Activated naive CD8-positive, alpha-beta T cell treated with anti-CD3 and anti-CD28 coated beads, Interleukin-2, amount 10 ng/mL, durations not matched to agents 7 days and 5 days (primary cell): ENCODE measurements at regions not wholly inside any gene's neighbourhood (a gene's known extent, or its start where the extent isn't known, plus 50 kb on each side); places are given as distances from the start of the nearest gene placed in this dataset.

ENCODE experiments used
- ATAC-seq: fragments of 150-1000 bp; cut with Tn5 transposase; one replicate; pipeline ENCODE4 v1.10.0; 2021; ENCODE audit warnings: low read depth, moderate library complexity
- POLR2A ChIA-PET: fragments of 350-600 bp; sonication (Branson Sonifier 250); formaldehyde crosslinking; loops from one replicate; lab custom pipeline; 2021; ENCODE audit warnings: antibody characterized with exemption; lab: Charles Lee
- DNase-seq: peaks from one replicate; pipeline ENCODE4 v3.0.0; 2021
- H3K27ac Mint-ChIP-seq: one replicate; pipeline ENCODE4 v1.8.0; 2022; ENCODE audit warnings: mild to moderate bottlenecking, mixed read lengths
- H3K27me3 Mint-ChIP-seq: one replicate; pipeline ENCODE4 v1.8.0; 2022; ENCODE audit warnings: mild to moderate bottlenecking, moderate library complexity, mixed read lengths
- H3K36me3 Mint-ChIP-seq: one replicate; pipeline ENCODE4 v1.8.0; 2021; ENCODE audit warnings: mild to moderate bottlenecking, mixed read lengths
- H3K4me1 Mint-ChIP-seq: one replicate; pipeline ENCODE4 v1.8.0; 2021; ENCODE audit warnings: mixed read lengths
- H3K4me3 Mint-ChIP-seq: one replicate; pipeline ENCODE4 v1.8.0; 2022; ENCODE audit warnings: mild to moderate bottlenecking, moderate library complexity, mixed read lengths
- H3K9me3 Mint-ChIP-seq: one replicate; pipeline ENCODE4 v1.8.0; 2021; ENCODE audit warnings: mixed read lengths

DNA sequence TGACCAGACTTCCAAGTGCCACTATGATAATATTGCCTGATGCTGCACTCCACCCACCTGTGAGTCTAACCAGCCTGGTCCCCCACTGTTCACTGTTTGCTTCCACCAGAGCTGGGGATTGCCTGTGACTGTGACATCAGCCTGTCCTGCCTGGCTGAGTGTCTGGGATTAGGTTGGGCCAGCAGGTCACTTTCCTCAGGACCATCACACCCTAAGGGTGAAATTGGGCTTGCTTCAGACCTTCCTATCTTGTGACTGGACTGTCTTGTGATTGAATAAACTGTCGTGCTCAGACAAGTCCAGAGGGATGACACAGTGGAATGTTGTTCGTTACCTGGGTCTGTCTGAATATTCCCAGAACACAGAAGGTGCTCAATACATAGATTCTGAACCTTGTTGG, 87.4 kb upstream of the HK2 start:
- peaks cover 8% of the 10 kb centered on the region for H3K27me3 Mint-ChIP-seq
- H3K4me1 Mint-ChIP-seq, result no peaks in the 10 kb centered on the region
- H3K27ac Mint-ChIP-seq, result peak overlapping the region; percentile 13
- H3K9me3 Mint-ChIP-seq, result no peaks in the 10 kb centered on the region
- H3K4me3 Mint-ChIP-seq, result no peak overlapping the region
- ATAC-seq (no peak), DNase-seq (no peak)
- POLR2A ChIA-PET, result no interaction called here
- H3K36me3 Mint-ChIP-seq, result no peaks in the 10 kb centered on the region

- POLR2A ChIA-PET, result no interaction called here
- no peaks in the 10 kb centered on the region for H3K4me1 Mint-ChIP-seq
- no peak overlapping the region for H3K4me3 Mint-ChIP-seq
- no peak overlapping the region for H3K27ac Mint-ChIP-seq
- DNase-seq, result no peak
- H3K9me3 Mint-ChIP-seq, result no peaks in the 10 kb centered on the region
- peaks cover 6% of the 10 kb centered on the region for H3K27me3 Mint-ChIP-seq
- no peak for ATAC-seq
- no peaks in the 10 kb centered on the region for H3K36me3 Mint-ChIP-seq
Observed at GRCh38 chr2:74747411-74748080, 86.4 kb upstream of the HK2 start.

GRCh38 chr2:74748665-74749064, 85.3 kb upstream of the HK2 start:
- ATAC-seq (no peak), DNase-seq (no peak)
- POLR2A ChIA-PET, result no interaction called here
- no peak overlapping the region for H3K27ac Mint-ChIP-seq
- peaks cover 8% of the 10 kb centered on the region for H3K27me3 Mint-ChIP-seq
- H3K9me3 Mint-ChIP-seq, result no peaks in the 10 kb centered on the region
- H3K4me1 Mint-ChIP-seq, result no peaks in the 10 kb centered on the region
- H3K4me3 Mint-ChIP-seq, result no peak overlapping the region
- no peaks in the 10 kb centered on the region for H3K36me3 Mint-ChIP-seq

DNA sequence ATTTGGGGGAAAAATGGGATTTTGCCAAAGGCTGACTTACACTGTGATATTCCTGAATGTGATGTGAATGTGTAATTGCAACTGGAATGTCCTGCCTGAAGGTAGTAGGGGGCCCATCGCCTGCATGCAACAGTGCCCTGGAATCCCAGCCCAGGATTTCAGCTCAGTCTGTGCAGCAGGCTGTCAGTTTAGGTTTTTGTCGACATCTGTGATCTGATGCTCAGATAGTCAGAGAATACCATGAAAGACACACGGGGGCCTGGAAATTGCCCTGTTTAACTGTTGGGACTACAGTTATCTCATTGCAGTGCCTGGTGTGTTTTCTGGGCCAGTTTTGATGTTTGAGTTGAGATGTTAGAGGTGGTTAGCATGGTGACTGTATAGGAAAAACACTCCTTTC, 84.5 kb upstream of the HK2 start:
- H3K4me1 Mint-ChIP-seq, result no peaks in the 10 kb centered on the region
- H3K9me3 Mint-ChIP-seq, result no peaks in the 10 kb centered on the region
- POLR2A ChIA-PET, result no interaction called here
- no peaks in the 10 kb centered on the region for H3K36me3 Mint-ChIP-seq
- H3K4me3 Mint-ChIP-seq, result no peak overlapping the region
- ATAC-seq, result no peak
- no peak overlapping the region for H3K27ac Mint-ChIP-seq
- peaks cover 8% of the 10 kb centered on the region for H3K27me3 Mint-ChIP-seq
- DNase-seq, result no peak

GRCh38 chr2:74751981-74752851, 81.7 kb upstream of the HK2 start:
- DNase-seq (no peak), ATAC-seq (no peak)
- POLR2A ChIA-PET, result no interaction called here
- Mint-ChIP-seq H3K27me3 (peaks cover 10% of the 10 kb centered on the region), H3K4me3 (no peak overlapping the region), H3K4me1 (no peaks in the 10 kb centered on the region), H3K9me3 (peaks cover 4% of the 10 kb centered on the region), H3K36me3 (peaks cover 3% of the 10 kb centered on the region), H3K27ac (no peak overlapping the region)

DNA sequence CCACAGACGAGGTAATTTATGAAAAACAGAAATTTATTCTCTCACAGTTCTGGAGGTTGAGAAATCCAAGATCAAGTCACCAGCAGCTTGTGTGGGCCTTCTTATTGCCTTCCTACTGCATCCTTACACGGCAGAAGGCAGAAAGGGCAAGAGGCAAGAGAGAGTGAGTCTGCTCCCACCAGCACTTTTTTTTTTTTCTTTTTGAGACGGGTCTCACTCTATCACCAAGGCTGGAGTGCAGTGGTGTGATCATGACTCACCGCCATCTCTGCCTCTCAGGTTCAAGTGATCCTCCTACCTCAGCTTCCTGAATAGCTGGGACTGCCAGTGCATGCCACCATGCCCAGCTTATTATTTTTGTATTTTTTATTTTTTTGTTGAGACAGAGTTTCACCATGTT, 78.5 kb upstream of the HK2 start:
- H3K27me3 Mint-ChIP-seq, result peaks cover 5% of the 10 kb centered on the region
- H3K27ac Mint-ChIP-seq, result no peak overlapping the region
- ATAC-seq, result no peak
- H3K36me3 Mint-ChIP-seq, result peaks cover 3% of the 10 kb centered on the region
- H3K4me3 Mint-ChIP-seq, result no peak overlapping the region
- no peaks in the 10 kb centered on the region for H3K4me1 Mint-ChIP-seq
- POLR2A ChIA-PET, result no interaction called here
- H3K9me3 Mint-ChIP-seq, result peaks cover 9% of the 10 kb centered on the region
- no peak for DNase-seq

DNA sequence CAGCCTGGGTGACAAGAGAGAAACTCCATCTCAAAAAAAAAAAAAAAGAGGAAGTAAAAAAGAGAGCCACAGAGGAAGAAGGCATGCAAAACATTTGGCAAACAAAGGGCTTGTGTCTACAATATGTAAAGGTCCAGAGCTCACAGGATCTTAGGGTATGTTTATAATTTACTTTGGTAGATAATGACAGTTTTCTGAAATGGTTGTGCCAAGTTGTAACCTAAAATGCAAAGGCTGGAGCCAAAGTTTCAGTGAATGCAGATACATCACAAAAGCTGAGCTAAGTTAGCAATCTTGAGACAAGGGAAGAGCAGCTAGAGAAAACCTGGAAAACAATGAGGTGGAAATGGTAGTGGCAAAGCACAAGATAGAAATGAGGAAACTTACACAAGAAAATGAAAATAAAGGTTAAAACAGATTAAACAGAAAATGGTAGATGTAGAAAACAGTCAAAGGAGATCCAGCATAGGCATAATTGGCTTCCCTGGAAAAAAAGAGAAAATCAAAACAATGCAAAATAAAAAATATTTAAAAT, 77.5 kb upstream of the HK2 start:
- H3K4me1 Mint-ChIP-seq, result no peaks in the 10 kb centered on the region
- peaks cover 5% of the 10 kb centered on the region for H3K27me3 Mint-ChIP-seq
- ATAC-seq (no peak), DNase-seq (no peak)
- H3K36me3 Mint-ChIP-seq, result peaks cover 3% of the 10 kb centered on the region
- H3K9me3 Mint-ChIP-seq, result peaks cover 9% of the 10 kb centered on the region
- H3K27ac Mint-ChIP-seq, result no peak overlapping the region
- no peak overlapping the region for H3K4me3 Mint-ChIP-seq
- POLR2A ChIA-PET, result no interaction called here

DNA sequence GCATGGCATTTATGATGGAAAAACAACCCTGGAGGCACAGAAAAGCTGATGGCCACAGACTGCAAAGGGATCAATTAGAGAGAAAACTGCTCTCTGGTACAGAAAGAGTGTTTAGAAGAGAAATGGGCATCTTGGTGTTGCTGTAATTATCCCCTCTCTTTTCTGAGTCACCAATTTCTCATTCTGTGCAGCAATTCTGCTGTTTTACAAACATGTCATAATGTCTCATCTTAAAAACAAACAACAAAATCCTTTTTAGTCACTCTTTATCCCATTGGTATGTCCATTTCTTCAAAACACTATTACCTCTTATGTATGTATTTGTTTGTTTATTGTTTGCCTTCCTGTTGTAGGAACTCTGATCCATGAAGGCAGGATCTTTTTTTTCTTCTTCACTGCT, 73.9 kb upstream of the HK2 start:
- POLR2A ChIA-PET, result no interaction called here
- peaks cover 9% of the 10 kb centered on the region for H3K4me1 Mint-ChIP-seq
- H3K36me3 Mint-ChIP-seq, result peaks cover 3% of the 10 kb centered on the region
- ATAC-seq (no peak), DNase-seq (no peak)
- H3K4me3 Mint-ChIP-seq, result no peak overlapping the region
- peaks cover 9% of the 10 kb centered on the region for H3K9me3 Mint-ChIP-seq
- no peak overlapping the region for H3K27ac Mint-ChIP-seq
- no peaks in the 10 kb centered on the region for H3K27me3 Mint-ChIP-seq

DNA sequence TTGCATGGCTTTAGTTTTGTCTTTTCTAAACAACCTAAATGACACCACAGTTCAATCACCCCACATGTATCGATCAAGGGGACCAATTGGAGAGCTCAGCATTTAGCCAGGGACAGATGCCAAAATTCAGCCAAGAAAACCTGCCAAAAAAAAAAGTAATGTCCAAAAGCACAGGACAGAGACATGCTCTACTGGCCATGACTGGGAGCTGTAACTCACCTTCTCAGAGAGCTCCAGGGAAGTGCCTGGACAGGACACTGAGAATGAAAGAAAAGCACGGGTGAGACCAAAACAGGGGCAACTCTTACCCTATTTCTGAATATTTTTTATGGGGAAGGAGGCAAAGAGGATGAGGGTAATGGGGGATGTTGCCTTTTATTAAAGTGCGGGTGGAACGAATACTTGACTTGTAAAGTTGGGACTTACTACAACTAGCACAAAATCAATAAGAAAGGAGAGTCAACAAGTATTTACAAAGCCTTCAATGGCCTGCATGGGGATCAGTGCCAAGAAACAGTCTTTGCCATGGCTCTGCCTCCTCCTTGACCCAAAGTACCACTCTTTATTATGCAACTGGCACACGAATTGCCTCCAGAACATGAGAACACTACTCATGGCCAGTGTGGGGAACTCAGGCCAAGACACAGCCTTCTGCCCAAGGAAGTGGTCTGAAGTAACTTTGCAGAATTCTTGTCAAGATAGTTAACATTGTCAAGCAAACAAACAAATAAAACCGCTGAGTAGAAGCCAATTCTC, 72.9 kb upstream of the HK2 start:
- no peaks in the 10 kb centered on the region for H3K27me3 Mint-ChIP-seq
- H3K36me3 Mint-ChIP-seq, result peaks cover 3% of the 10 kb centered on the region
- H3K9me3 Mint-ChIP-seq, result peaks cover 8% of the 10 kb centered on the region
- DNase-seq (no peak), ATAC-seq (no peak)
- H3K4me1 Mint-ChIP-seq, result peaks cover 12% of the 10 kb centered on the region
- POLR2A ChIA-PET, result no interaction called here
- H3K27ac Mint-ChIP-seq, result no peak overlapping the region
- no peak overlapping the region for H3K4me3 Mint-ChIP-seq

DNA sequence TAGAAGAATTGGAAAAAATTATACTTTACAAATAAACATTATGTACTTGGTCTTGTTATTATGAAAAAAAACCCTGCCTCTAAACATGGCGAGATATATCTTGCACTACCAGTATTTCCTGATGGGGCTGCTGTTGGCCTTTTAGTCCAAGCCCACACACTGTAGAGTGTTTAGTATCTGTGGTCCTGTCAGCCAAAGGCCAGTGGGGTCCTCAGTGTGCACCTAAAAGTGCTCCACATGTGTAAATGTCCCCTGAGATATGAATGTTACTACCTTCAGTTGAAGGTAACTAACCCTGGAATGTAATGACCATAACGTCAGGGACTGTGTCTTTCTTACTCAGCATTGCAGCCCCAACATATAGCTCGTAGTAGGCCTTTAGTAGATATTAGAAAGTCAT, 71.1 kb upstream of the HK2 start:
- POLR2A ChIA-PET, result no interaction called here
- DNase-seq (no peak), ATAC-seq (no peak)
- Mint-ChIP-seq H3K27me3 (no peaks in the 10 kb centered on the region), H3K36me3 (no peaks in the 10 kb centered on the region), H3K4me3 (no peak overlapping the region), H3K27ac (no peak overlapping the region), H3K4me1 (peaks cover 12% of the 10 kb centered on the region), H3K9me3 (peaks cover 4% of the 10 kb centered on the region)

DNA sequence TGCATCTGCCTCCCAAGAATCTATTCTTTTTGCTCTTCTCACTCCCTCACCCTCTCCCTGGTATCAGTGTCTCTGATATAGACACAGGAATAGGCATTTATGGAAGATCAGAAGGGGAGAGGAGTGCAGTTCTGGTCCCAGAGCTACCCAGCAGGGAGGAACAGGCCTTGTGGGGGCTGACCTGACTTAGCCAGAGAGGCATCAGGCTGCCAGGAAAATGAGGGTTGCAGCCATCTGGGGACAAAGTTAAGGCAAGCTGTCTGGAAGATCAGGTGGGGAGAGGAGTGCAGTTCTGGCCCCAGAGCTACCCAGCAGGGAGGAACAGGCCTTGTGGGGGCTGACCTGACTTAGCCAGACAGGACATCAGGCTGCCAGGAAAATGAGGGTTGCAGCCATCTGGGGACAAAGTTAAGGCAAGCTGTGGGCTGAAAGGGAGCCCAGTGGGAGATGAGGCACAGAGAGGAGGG, 69.9 kb upstream of the HK2 start:
- POLR2A ChIA-PET, result no interaction called here
- Mint-ChIP-seq H3K9me3 (no peaks in the 10 kb centered on the region), H3K27ac (no peak overlapping the region)

GRCh38 chr2:74764429-74765272, 69.3 kb upstream of the HK2 start:
- peak overlapping the region; percentile 21 for H3K4me3 Mint-ChIP-seq
- DNase-seq (no peak), ATAC-seq (peak; percentile 66)
- peak overlapping the region; percentile 32 for H3K27ac Mint-ChIP-seq
- POLR2A ChIA-PET, result no interaction called here
- H3K9me3 Mint-ChIP-seq, result no peaks in the 10 kb centered on the region
- H3K27me3 Mint-ChIP-seq, result peaks cover 6% of the 10 kb centered on the region
- no peaks in the 10 kb centered on the region for H3K36me3 Mint-ChIP-seq
- H3K4me1 Mint-ChIP-seq, result peaks cover 12% of the 10 kb centered on the region

More for the DNA sequence above, 69.9 kb upstream of the HK2 start:
- no peak for DNase-seq
- no peaks in the 10 kb centered on the region for H3K36me3 Mint-ChIP-seq
- peaks cover 12% of the 10 kb centered on the region for H3K4me1 Mint-ChIP-seq
- peaks cover 5% of the 10 kb centered on the region for H3K27me3 Mint-ChIP-seq
- peak overlapping the region; percentile 21 for H3K4me3 Mint-ChIP-seq
- ATAC-seq, result no peak

- no peak overlapping the region for H3K4me3 Mint-ChIP-seq
- POLR2A ChIA-PET, result no interaction called here
Observed at GRCh38 chr2:74766780-74767179, 67.1 kb upstream of the HK2 start.

More at GRCh38 chr2:74766780-74767179, 67.1 kb upstream of the HK2 start:
- H3K9me3 Mint-ChIP-seq, result no peaks in the 10 kb centered on the region
- H3K36me3 Mint-ChIP-seq, result no peaks in the 10 kb centered on the region
- ATAC-seq (no peak), DNase-seq (no peak)
- H3K4me1 Mint-ChIP-seq, result peaks cover 12% of the 10 kb centered on the region
- H3K27ac Mint-ChIP-seq, result no peak overlapping the region
- peaks cover 10% of the 10 kb centered on the region for H3K27me3 Mint-ChIP-seq
